SK-N-MC (cell line): ENCODE measurements at regions not wholly inside any gene's neighbourhood (a gene's known extent, or its start where the extent isn't known, plus 50 kb on each side); places are given as distances from the start of the nearest gene placed in this dataset.

Source experiments
- EZH2 ChIP-seq: fragments of 200-600 bp; sonication (generic); IDR thresholded peaks from one replicate; pipeline ENCODE4 v1.6.1; 2017; ENCODE audit warnings: antibody characterized with exemption
- FOXP2 ChIP-seq: optimal IDR thresholded peaks from 2 replicates; pipeline ENCODE3; 2011; ENCODE audit warnings: mild to moderate bottlenecking, moderate library complexity; ENCODE audit not compliant: insufficient read depth; ENCODE audit errors: extremely low read length, control extremely low read depth
- POLR2AphosphoS5 ChIP-seq: IDR thresholded peaks from 2 replicates; pipeline ENCODE4 v1.6.1; 2012; ENCODE audit warnings: mild to moderate bottlenecking, low read depth, low read length, borderline replicate concordance

- no peak for TF ChIP-seq EZH2
- TF ChIP-seq POLR2AphosphoS5, result no peak
- TF ChIP-seq FOXP2, result no peak
These were observed 336.9 kb upstream of the FAT1 start for GRCh38 chr4:187060551-187060950.
